ENCODE measurements at regions not wholly inside any gene's neighbourhood (a gene's known extent, or its start where the extent isn't known, plus 50 kb on each side); places are given as distances from the start of the nearest gene placed in this dataset.

- Histone ChIP-seq H3K36me3 (no peaks in the 10 kb centered on the region), H3K4me3 (no peak overlapping the region), H3K4me1 (no peaks in the 10 kb centered on the region), H3K9me3 (no peaks in the 10 kb centered on the region), H3K27ac (no peak overlapping the region), H3K27me3 (no peaks in the 10 kb centered on the region)
- TF ChIP-seq CTCF (IDR thresholded peaks at IDR 0.05) (no peak), POLR2A (IDR thresholded peaks at IDR 0.05) (no peak)
- no peak for DNase-seq
- intact Hi-C loops (cut with DNase I; ENCODE audit: low total_unique reads): no loop called here
Measured at GRCh38 chr10:133008736-133009135, 66.4 kb upstream of the CFAP46 start.

DNA sequence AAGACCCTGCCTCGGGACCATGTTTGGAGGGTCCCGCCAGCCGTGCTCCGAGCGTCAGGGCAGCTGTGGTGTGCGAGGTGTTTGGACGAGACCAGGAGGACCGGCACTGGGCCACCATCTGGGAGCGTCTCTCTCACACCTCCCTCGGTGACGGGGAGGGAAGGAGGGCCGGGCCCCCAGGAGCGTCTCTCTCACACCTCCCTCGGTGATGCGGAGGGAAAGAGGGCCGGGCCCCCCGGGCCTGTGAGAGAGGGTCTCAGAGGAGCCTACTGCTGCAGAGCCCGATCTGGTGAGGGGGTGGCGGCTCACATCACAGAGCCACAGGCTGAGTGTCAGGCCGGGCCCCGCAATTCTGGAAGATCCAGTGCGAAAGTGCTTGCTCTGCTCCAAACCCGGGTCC, 65.8 kb upstream of the CFAP46 start:
- Histone ChIP-seq H3K27ac (no peak overlapping the region), H3K27me3 (no peaks in the 10 kb centered on the region), H3K9me3 (no peaks in the 10 kb centered on the region), H3K4me3 (no peak overlapping the region), H3K36me3 (no peaks in the 10 kb centered on the region), H3K4me1 (no peaks in the 10 kb centered on the region)
- intact Hi-C loops (cut with DNase I; ENCODE audit: low total_unique reads): no loop called here
- DNase-seq: no peak
- TF ChIP-seq POLR2A (IDR thresholded peaks at IDR 0.05): no peak
- no peak for TF ChIP-seq CTCF (IDR thresholded peaks at IDR 0.05)

- TF ChIP-seq CTCF (IDR thresholded peaks at IDR 0.05) (no peak), POLR2A (IDR thresholded peaks at IDR 0.05) (no peak)
- H3K27me3 ChIP-seq: no peaks in the 10 kb centered on the region
- H3K27ac ChIP-seq: no peak overlapping the region
Measured at GRCh38 chr10:133007360-133007858, 65.0 kb upstream of the CFAP46 start.

DNA sequence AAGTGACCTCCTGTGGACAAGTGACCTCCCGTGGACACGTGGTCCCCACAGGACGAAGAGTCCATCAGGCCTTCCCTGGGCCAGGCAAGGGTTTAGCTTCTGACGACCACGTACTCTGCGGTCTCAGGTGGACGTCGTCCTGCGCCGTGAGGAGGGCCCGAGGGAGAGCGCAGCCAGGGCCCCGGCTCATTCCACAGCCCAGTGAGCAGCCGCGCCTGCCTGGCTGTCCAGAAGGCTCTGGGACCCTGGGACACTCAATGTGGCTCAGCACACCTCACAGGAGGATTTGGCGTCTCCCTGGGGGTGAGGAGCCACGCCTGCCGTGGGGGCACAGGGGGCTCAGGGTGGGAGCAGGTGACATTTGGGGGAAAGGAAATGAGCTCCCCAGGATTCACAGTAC, 64.4 kb upstream of the CFAP46 start:
- Histone ChIP-seq H3K36me3 (no peaks in the 10 kb centered on the region), H3K27ac (no peak overlapping the region), H3K9me3 (no peaks in the 10 kb centered on the region), H3K4me3 (no peak overlapping the region), H3K4me1 (no peaks in the 10 kb centered on the region), H3K27me3 (no peaks in the 10 kb centered on the region)
- intact Hi-C loops (cut with DNase I; ENCODE audit: low total_unique reads): no loop called here
- no peak for DNase-seq
- TF ChIP-seq CTCF (IDR thresholded peaks at IDR 0.05) (no peak), POLR2A (IDR thresholded peaks at IDR 0.05) (no peak)

More at GRCh38 chr10:133007360-133007858, 65.0 kb upstream of the CFAP46 start:
- no peak for DNase-seq
- intact Hi-C loops (cut with DNase I; ENCODE audit: low total_unique reads): no loop called here
- Histone ChIP-seq H3K4me1 (no peaks in the 10 kb centered on the region), H3K36me3 (no peaks in the 10 kb centered on the region), H3K9me3 (no peaks in the 10 kb centered on the region), H3K4me3 (no peak overlapping the region)

DNA sequence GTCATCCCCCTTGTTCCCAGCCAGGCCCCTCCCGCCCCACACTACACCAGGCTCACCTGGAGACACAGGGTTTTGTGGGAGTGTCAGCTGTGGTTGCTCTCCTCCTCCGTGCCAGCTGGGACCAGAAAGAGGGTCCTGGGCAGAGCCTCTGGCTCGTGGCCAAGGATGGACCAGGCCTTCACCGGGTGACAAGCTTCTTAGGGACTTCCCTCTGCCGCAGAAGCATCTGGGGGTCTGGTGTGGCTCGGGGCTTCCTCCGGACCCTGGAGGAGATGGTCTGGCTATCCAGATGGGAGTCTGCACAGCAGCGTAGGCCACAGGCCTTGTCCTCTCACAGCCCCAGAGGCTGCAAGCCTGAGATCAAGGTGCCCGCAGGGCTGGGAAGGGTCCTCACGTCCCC, 63.8 kb upstream of the CFAP46 start:
- Histone ChIP-seq H3K4me3 (no peak overlapping the region), H3K9me3 (no peaks in the 10 kb centered on the region), H3K27me3 (no peaks in the 10 kb centered on the region), H3K4me1 (no peaks in the 10 kb centered on the region), H3K36me3 (no peaks in the 10 kb centered on the region), H3K27ac (no peak overlapping the region)
- TF ChIP-seq CTCF (IDR thresholded peaks at IDR 0.05) (no peak), POLR2A (IDR thresholded peaks at IDR 0.05) (no peak)
- DNase-seq: no peak
- intact Hi-C loops (cut with DNase I; ENCODE audit: low total_unique reads): no loop called here
